HEK293 (cell line): ENCODE measurements at regions not wholly inside any gene's neighbourhood (a gene's known extent, or its start where the extent isn't known, plus 50 kb on each side); places are given as distances from the start of the nearest gene placed in this dataset.

ENCODE experiments used
- CTCF ChIA-PET: fragments of 350-600 bp; formaldehyde crosslinking; extraction: SDS; loops from one replicate; lab custom pipeline; 2021; ENCODE audit warnings: antibody characterized with exemption; lab: Yijun Ruan, JAX
- POLR2A ChIA-PET: fragments of 300-600 bp; formaldehyde crosslinking; extraction: SDS; loops from one replicate; lab custom pipeline; 2020; ENCODE audit warnings: antibody characterized with exemption, inconsistent platforms; lab: Yijun Ruan, JAX
- H3K27ac ChIP-seq: fragments of 200-500 bp; sonication (Bioruptor generic); 2 replicates; pipeline ENCODE4 v1.5.1; 2014; ENCODE audit warnings: low read depth, low read length, control low read depth, inconsistent platforms; ENCODE audit errors: extremely low read depth
- H3K36me3 ChIP-seq, 2 experiments: fragments of 200-500 bp in 1 of 2; sonication (Bioruptor generic) in 1 of 2; 1 replicate in 1 of 2; 2 replicates in 1 of 2; pipeline ENCODE4 v1.5.1; 2014 to 2017; ENCODE audit warnings: inconsistent platforms in 2 of 2, low read length in 2 of 2; ENCODE audit not compliant: control insufficient read depth in 2 of 2, insufficient read depth in 1 of 2
- H3K4me1 ChIP-seq: fragments of 200-500 bp; sonication (Bioruptor generic); 2 replicates; pipeline ENCODE4 v1.5.1; 2014; ENCODE audit warnings: mild to moderate bottlenecking, low read length, inconsistent platforms; ENCODE audit not compliant: control insufficient read depth, insufficient read depth
- H3K4me3 ChIP-seq: 2 replicates; pipeline ENCODE4 v1.5.1; 2011; ENCODE audit warnings: low read depth, mild to moderate bottlenecking, control low read depth, low read length, moderate library complexity
- H3K9me3 ChIP-seq: fragments of 200-500 bp; sonication (Bioruptor generic); 2 replicates; pipeline ENCODE4 v1.5.1; 2014; ENCODE audit warnings: low read depth, low read length, inconsistent platforms; ENCODE audit not compliant: control insufficient read depth, insufficient read depth
- AEBP2 ChIP-seq: fragments of 450-650 bp; formaldehyde crosslinking; IDR thresholded peaks from 2 replicates; pipeline ENCODE4 v1.5.1; 2016; ENCODE audit warnings: missing biosample characterization, missing genetic modification characterization, borderline replicate concordance
- KLF10 ChIP-seq: fragments of 450-650 bp; IDR thresholded peaks from 2 replicates; pipeline ENCODE4 v1.5.1; 2018; ENCODE audit warnings: missing biosample characterization, mild to moderate bottlenecking, missing genetic modification characterization
- RBAK ChIP-seq: fragments of 450-650 bp; formaldehyde crosslinking; IDR thresholded peaks from 2 replicates; pipeline ENCODE4 v1.5.1; 2016; ENCODE audit warnings: missing biosample characterization, missing genetic modification characterization
- SCRT1 ChIP-seq: fragments of 450-650 bp; formaldehyde crosslinking; IDR thresholded peaks from 2 replicates; pipeline ENCODE4 v1.5.1; 2016; ENCODE audit warnings: missing biosample characterization, missing genetic modification characterization, borderline replicate concordance
- SCRT2 ChIP-seq: fragments of 450-650 bp; formaldehyde crosslinking; IDR thresholded peaks from 2 replicates; pipeline ENCODE4 v1.5.1; 2016; ENCODE audit warnings: missing biosample characterization, missing genetic modification characterization
- TCF7L2 ChIP-seq: IDR thresholded peaks from 2 replicates; pipeline ENCODE4 v1.6.1; 2011; ENCODE audit warnings: low read depth, mild to moderate bottlenecking, inconsistent platforms, low read length, moderate library complexity, borderline replicate concordance
- ZBTB17 ChIP-seq: fragments of 450-650 bp; formaldehyde crosslinking; IDR thresholded peaks from 2 replicates; pipeline ENCODE4 v1.5.1; 2016; ENCODE audit warnings: missing biosample characterization, missing genetic modification characterization
- ZBTB8A ChIP-seq: fragments of 450-650 bp; formaldehyde crosslinking; IDR thresholded peaks from 2 replicates; pipeline ENCODE4 v1.5.1; 2016; ENCODE audit warnings: missing biosample characterization, missing genetic modification characterization
- ZNF202 ChIP-seq: fragments of 450-650 bp; formaldehyde crosslinking; IDR thresholded peaks from 2 replicates; pipeline ENCODE4 v1.5.1; 2016; ENCODE audit warnings: missing biosample characterization, missing genetic modification characterization, borderline replicate concordance
- ZNF501 ChIP-seq: fragments of 450-650 bp; formaldehyde crosslinking; IDR thresholded peaks from 2 replicates; pipeline ENCODE4 v1.5.1; 2016; ENCODE audit warnings: missing biosample characterization, missing genetic modification characterization
- ZNF600 ChIP-seq: fragments of 450-650 bp; formaldehyde crosslinking; IDR thresholded peaks from 2 replicates; pipeline ENCODE4 v1.5.1; 2016; ENCODE audit warnings: missing biosample characterization, missing genetic modification characterization
- ZNF626 ChIP-seq: fragments of 450-650 bp; sonication (Bioruptor Pico); formaldehyde crosslinking; IDR thresholded peaks from 2 replicates; pipeline ENCODE4 v1.5.1; 2018; ENCODE audit warnings: missing biosample characterization, missing genetic modification characterization, inconsistent platforms
- ZNF629 ChIP-seq: fragments of 450-650 bp; formaldehyde crosslinking; IDR thresholded peaks from 2 replicates; pipeline ENCODE4 v1.5.1; 2017; ENCODE audit warnings: missing biosample characterization, missing genetic modification characterization
- ZNF660 ChIP-seq: fragments of 450-650 bp; IDR thresholded peaks from 2 replicates; pipeline ENCODE4 v1.5.1; 2018; ENCODE audit warnings: missing biosample characterization, mild to moderate bottlenecking, missing genetic modification characterization
- ZNF670 ChIP-seq: fragments of 450-650 bp; formaldehyde crosslinking; IDR thresholded peaks from 2 replicates; pipeline ENCODE4 v1.5.1; 2016; ENCODE audit warnings: missing biosample characterization, missing genetic modification characterization, low read depth
- ZNF704 ChIP-seq: fragments of 450-650 bp; formaldehyde crosslinking; IDR thresholded peaks from 2 replicates; pipeline ENCODE4 v1.5.1; 2016; ENCODE audit warnings: missing biosample characterization, missing genetic modification characterization
- ZNF747 ChIP-seq: fragments of 450-650 bp; formaldehyde crosslinking; IDR thresholded peaks from 2 replicates; pipeline ENCODE4 v1.5.1; 2016; ENCODE audit warnings: missing biosample characterization, missing genetic modification characterization
- ZNF76 ChIP-seq: fragments of 450-650 bp; formaldehyde crosslinking; IDR thresholded peaks from 2 replicates; pipeline ENCODE4; 2016; ENCODE audit warnings: low read depth, missing biosample characterization, missing genetic modification characterization, borderline replicate concordance
- ZNF777 ChIP-seq: fragments of 450-650 bp; formaldehyde crosslinking; IDR thresholded peaks from 2 replicates; pipeline ENCODE4 v1.5.1; 2017; ENCODE audit warnings: missing biosample characterization, missing genetic modification characterization, borderline replicate concordance
- ZNF792 ChIP-seq: fragments of 450-650 bp; formaldehyde crosslinking; IDR thresholded peaks from 2 replicates; pipeline ENCODE4 v1.5.1; 2016; ENCODE audit warnings: missing biosample characterization, missing genetic modification characterization
- ZSCAN4 ChIP-seq: fragments of 450-650 bp; formaldehyde crosslinking; IDR thresholded peaks from 2 replicates; pipeline ENCODE4 v1.5.1; 2017; ENCODE audit warnings: missing biosample characterization, missing genetic modification characterization

GRCh38 chr1:204754821-204755220 is 69.3 kb upstream of the LRRN2 start:
- CTCF ChIA-PET, result interaction anchor here (1.2 to 2.4 kb wide), 3 partner anchors 8 to 37 kb away, joined by 3 to 23 read pairs (median 15); no protein-coding TSS in a partner anchor
- POLR2A ChIA-PET, result no interaction called here
- H3K36me3 ChIP-seq, result no peaks in the 10 kb centered on the region
- H3K4me3 ChIP-seq, result no peak overlapping the region
- H3K27ac ChIP-seq, result no peak overlapping the region
- no peak for TF ChIP-seq ZNF704
- no peak for TF ChIP-seq ZNF202
- TF ChIP-seq RBAK (tag by site-specific recombination), result no peak
- TF ChIP-seq ZNF629 (tag by site-specific recombination), result no peak
- TF ChIP-seq ZNF670 (tag by site-specific recombination), result no peak
- no peak for TF ChIP-seq ZBTB17
- TF ChIP-seq TCF7L2, result no peak
- TF ChIP-seq ZBTB8A (tag by site-specific recombination), result no peak
- TF ChIP-seq ZNF660, result no peak
- H3K9me3 ChIP-seq, result no peaks in the 10 kb centered on the region
- H3K4me1 ChIP-seq, result no peaks in the 10 kb centered on the region

DNA sequence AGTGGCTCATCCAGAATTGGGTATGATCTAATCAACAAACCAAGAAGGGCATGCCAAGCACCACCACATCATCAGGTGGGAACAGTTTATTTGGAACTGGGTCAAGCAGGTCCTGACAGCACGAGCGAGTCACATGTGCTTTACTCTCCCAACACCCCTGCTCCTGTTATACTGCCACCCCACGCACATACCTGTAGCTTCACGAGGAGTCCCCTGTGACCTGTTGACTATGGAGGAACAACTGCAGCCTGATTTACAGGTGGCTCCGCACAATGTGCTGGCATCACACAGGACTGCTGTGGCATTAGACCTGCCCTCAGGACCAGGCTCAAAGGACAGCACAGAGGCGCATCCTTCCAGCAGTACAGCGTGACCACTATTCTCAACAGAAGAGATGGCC is 70.8 kb upstream of the LRRN2 start:
- Histone ChIP-seq H3K27ac (no peak overlapping the region), H3K9me3 (no peaks in the 10 kb centered on the region), H3K4me3 (no peak overlapping the region), H3K36me3 (no peaks in the 10 kb centered on the region), H3K4me1 (no peaks in the 10 kb centered on the region)
- ChIA-PET POLR2A (no interaction called here), CTCF (interaction anchor here (2.3 to 2.4 kb wide), 2 partner anchors 7 to 10 kb away, joined by 15 to 23 read pairs; no protein-coding TSS in a partner anchor)
- TF ChIP-seq ZBTB8A (tag by site-specific recombination), result no peak
- TF ChIP-seq SCRT2, result peak; percentile 96
- peak; percentile 84 for TF ChIP-seq SCRT1

DNA sequence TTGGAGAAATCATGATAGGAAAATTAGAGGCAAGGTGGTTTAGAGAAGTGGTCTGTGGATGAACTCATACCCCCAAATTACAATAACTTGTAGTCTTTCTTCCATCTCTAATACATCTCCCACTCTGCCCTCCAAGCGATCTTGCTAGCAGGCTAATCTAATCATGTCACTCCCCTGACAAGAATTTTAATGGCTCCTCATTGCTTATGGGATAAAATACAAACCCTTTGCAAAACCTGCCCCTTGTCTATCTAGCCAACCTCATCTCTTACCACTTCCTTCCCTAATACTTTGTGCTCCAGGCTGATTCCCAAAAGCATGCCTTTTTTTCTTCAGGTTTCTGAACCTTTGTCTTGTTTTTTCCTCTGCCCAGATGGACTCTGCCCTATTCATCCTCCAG is 71.3 kb upstream of the LRRN2 start:
- no peaks in the 10 kb centered on the region for H3K4me1 ChIP-seq

DNA sequence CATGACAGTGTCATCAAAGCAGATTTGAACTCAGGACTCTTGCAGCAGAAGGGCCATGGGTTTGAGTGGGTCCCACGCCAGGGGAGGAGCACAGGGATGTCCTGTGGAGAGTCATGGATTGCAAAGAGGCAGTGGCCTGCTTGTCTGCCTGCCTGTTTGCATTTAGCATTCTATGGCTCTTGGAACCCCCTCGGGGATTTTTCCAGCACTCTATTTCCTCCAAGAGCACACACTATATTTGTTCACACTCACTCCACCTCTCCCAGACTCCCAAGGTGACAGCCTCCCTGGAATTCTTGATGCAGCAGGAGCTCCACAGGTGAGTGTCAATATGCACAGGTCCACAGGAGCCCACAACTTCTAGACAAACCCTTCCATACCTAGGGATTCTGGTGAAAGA is 73.1 kb upstream of the LRRN2 start:
- no peaks in the 10 kb centered on the region for H3K4me1 ChIP-seq
- H3K27ac ChIP-seq, result no peak overlapping the region
- ChIA-PET POLR2A (no interaction called here), CTCF (interaction anchor here (0.7 to 2.7 kb wide), 4 partner anchors 11 to 49 kb away, joined by 5 to 14 read pairs (median 8); no protein-coding TSS in a partner anchor)
- TF ChIP-seq ZNF747 (no peak), KLF10 (tag by site-specific recombination) (no peak), ZNF792 (tag by site-specific recombination) (no peak), ZNF626 (tag by site-specific recombination) (no peak)
- no peaks in the 10 kb centered on the region for H3K36me3 ChIP-seq
- no peaks in the 10 kb centered on the region for H3K9me3 ChIP-seq
- H3K4me3 ChIP-seq, result no peak overlapping the region

More for the DNA sequence above, 71.3 kb upstream of the LRRN2 start:
- Histone ChIP-seq H3K9me3 (no peaks in the 10 kb centered on the region), H3K4me3 (no peak overlapping the region), H3K27ac (no peak overlapping the region), H3K36me3 (no peaks in the 10 kb centered on the region)
- POLR2A ChIA-PET, result no interaction called here
- CTCF ChIA-PET, result interaction anchor here (2.4 kb wide), 1 partner anchor 10 kb away, joined by 23 read pairs; no protein-coding TSS in a partner anchor
- TF ChIP-seq ZNF501 (tag by site-specific recombination), result no peak

DNA sequence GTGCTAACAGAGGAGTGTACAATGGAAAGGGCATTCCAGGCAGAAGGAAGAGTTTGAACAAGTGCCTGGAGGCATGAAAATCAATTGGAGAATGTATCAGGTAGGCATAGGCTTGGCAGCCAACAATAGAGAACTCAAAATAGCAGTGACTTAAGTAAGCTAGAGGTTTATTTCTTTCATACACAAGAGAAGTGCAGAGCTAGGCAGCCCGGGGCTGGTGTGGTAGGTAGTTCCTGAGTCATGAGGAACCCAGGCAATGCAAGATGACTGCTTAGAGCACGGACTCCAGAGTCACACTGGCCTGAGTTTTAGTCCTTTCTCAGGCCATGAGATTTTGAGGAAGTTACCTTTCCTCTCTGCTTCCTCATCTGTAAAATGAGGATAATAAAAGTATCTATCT is 74.8 kb upstream of the LRRN2 start:
- CTCF ChIA-PET, result interaction anchor here (0.6 to 4.7 kb wide), 5 partner anchors 14 to 193 kb away, joined by 3 to 68 read pairs (median 4); no protein-coding TSS in a partner anchor
- Histone ChIP-seq H3K9me3 (no peaks in the 10 kb centered on the region), H3K27ac (no peak overlapping the region), H3K4me1 (no peaks in the 10 kb centered on the region), H3K36me3 (no peaks in the 10 kb centered on the region), H3K4me3 (no peak overlapping the region)
- POLR2A ChIA-PET, result no interaction called here
- TF ChIP-seq ZNF76 (tag by site-specific recombination), result no peak
- TF ChIP-seq ZSCAN4, result no peak
- TF ChIP-seq ZNF600 (tag by site-specific recombination), result no peak
- no peak for TF ChIP-seq AEBP2 (tag by site-specific recombination)
- no peak for TF ChIP-seq ZNF777 (tag by site-specific recombination)
